OCI-LY1 (cell line): ENCODE measurements at regions not wholly inside any gene's neighbourhood (a gene's known extent, or its start where the extent isn't known, plus 50 kb on each side); places are given as distances from the start of the nearest gene placed in this dataset.

Experiments
- EZH2 ChIP-seq: fragments of 200-600 bp; sonication (generic), shearing (Covaris generic); IDR thresholded peaks from 2 replicates; pipeline ENCODE4 v1.8.0; 2017; ENCODE audit warnings: borderline replicate concordance, mixed run types, mild to moderate bottlenecking, antibody characterized with exemption, low read length, moderate library complexity, mixed read lengths
- TF ChIP-seq, protein P1 (sequence below): fragments of 200-600 bp; sonication (generic), shearing (Covaris generic); IDR thresholded peaks from 2 replicates; pipeline ENCODE4 v1.5.1; 2017; ENCODE audit warnings: mild to moderate bottlenecking, antibody characterized with exemption, low read length, moderate library complexity, mixed read lengths

DNA sequence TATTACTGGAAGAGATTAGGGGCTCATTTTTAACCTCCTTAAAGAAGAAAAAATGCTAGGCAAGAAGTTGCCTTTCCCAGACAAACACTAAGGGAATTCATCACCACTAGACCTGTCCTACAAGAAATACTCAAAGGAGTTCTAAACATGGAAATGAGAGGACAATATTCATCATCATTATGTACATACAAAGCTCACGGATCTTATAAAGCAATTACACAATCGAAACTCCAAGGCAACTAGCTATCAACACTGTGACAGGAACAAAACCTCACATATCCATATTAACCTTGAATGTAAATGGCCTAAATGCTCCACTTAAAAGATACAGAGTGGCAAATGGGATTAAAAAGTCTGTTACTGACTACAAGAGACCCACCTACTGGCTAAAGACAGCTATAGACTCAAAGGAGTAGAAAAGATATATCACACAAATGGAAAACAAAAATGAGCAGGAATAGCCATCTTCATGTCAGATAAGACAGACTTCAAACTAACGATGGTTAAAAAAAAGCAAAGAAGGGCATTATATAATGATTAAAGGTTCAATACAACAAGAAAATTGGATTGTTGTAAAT, 246.6 kb downstream of the ADRA2A start:
- TF ChIP-seq, protein P1, sequence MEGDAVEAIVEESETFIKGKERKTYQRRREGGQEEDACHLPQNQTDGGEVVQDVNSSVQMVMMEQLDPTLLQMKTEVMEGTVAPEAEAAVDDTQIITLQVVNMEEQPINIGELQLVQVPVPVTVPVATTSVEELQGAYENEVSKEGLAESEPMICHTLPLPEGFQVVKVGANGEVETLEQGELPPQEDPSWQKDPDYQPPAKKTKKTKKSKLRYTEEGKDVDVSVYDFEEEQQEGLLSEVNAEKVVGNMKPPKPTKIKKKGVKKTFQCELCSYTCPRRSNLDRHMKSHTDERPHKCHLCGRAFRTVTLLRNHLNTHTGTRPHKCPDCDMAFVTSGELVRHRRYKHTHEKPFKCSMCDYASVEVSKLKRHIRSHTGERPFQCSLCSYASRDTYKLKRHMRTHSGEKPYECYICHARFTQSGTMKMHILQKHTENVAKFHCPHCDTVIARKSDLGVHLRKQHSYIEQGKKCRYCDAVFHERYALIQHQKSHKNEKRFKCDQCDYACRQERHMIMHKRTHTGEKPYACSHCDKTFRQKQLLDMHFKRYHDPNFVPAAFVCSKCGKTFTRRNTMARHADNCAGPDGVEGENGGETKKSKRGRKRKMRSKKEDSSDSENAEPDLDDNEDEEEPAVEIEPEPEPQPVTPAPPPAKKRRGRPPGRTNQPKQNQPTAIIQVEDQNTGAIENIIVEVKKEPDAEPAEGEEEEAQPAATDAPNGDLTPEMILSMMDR = peak; percentile 26; the same call in 1 of the 2 replicates
- no peak for TF ChIP-seq EZH2
